ENCODE measurements at regions not wholly inside any gene's neighbourhood (a gene's known extent, or its start where the extent isn't known, plus 50 kb on each side); places are given as distances from the start of the nearest gene placed in this dataset.

DNA sequence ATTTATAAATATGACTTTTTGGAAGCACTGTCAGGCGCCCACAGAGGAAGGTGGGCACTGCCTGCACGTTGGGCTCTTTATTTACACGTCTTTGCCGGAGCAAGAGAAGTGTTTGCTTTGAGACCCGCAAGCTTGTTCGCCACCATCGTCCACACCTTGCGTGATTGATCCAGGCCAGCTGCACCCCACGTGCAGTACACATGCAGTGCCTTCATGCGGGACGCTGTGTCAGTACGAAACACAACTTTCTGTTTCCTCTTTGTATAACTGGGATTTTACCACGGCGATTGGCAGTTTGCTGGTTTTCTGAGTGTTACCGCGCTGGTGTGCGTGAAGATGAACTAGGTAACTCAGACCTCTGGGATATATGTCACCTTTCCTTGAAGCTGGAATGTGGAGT lies 571.0 kb upstream of the SALL3 start:
- intact Hi-C loops (cut with DNase I; ENCODE audit: low total_unique reads) = no loop called here
- no peaks in the 10 kb centered on the region for H3K27me3 ChIP-seq
- no peak overlapping the region for H3K27ac ChIP-seq
- peaks cover 0 to 2% (median 0%) of the 10 kb centered on the region in 4 donors for H3K4me1 ChIP-seq
- no peaks in the 10 kb centered on the region for H3K36me3 ChIP-seq
- no peak overlapping the region for H3K4me3 ChIP-seq
- TF ChIP-seq, protein P1, sequence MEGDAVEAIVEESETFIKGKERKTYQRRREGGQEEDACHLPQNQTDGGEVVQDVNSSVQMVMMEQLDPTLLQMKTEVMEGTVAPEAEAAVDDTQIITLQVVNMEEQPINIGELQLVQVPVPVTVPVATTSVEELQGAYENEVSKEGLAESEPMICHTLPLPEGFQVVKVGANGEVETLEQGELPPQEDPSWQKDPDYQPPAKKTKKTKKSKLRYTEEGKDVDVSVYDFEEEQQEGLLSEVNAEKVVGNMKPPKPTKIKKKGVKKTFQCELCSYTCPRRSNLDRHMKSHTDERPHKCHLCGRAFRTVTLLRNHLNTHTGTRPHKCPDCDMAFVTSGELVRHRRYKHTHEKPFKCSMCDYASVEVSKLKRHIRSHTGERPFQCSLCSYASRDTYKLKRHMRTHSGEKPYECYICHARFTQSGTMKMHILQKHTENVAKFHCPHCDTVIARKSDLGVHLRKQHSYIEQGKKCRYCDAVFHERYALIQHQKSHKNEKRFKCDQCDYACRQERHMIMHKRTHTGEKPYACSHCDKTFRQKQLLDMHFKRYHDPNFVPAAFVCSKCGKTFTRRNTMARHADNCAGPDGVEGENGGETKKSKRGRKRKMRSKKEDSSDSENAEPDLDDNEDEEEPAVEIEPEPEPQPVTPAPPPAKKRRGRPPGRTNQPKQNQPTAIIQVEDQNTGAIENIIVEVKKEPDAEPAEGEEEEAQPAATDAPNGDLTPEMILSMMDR (IDR thresholded peaks at IDR 0.05) = no peak
- no peaks in the 10 kb centered on the region for H3K9me3 ChIP-seq
- DNase-seq = no peak

DNA sequence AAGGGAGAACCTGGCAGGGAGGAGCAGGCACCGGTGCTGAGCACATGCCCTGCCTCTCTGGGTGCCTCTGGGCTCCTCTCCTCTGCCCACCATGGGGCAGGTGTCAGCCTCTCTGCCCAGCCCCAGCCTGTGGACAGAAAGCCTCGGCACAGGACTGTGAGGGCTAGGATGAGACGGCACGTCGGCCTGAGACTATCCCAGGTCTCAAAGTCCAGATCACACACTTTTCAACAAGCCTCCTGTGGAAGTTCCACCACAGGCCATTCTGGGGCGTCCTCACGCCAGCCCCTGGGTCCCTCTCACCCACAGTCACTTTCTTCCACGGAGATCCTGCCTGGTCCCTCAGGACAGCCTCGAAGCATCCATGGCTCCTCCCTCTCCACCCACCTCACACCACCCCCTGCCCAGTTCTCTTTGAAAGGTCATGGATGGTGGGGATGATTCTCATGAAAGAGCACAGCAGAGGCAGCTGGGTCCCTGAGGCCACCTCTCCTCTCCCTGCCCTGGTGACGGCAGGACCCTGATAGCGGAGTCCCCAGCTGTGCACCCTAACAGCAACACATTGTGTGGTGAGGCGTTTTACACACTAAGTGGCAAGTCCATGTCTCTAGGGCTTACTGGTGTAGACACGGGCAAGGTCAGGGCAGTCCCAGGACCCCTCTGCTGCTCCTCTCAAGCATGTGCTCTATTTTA lies 569.4 kb upstream of the SALL3 start:
- no peak for DNase-seq
- H3K4me3 ChIP-seq = no peak overlapping the region
- H3K36me3 ChIP-seq = no peaks in the 10 kb centered on the region
- TF ChIP-seq, protein P1 (IDR thresholded peaks at IDR 0.05) = no peak
- H3K9me3 ChIP-seq = no peaks in the 10 kb centered on the region
- peaks cover 0 to 2% (median 0%) of the 10 kb centered on the region in 4 donors for H3K4me1 ChIP-seq
- H3K27me3 ChIP-seq = no peaks in the 10 kb centered on the region
- no peak overlapping the region for H3K27ac ChIP-seq
- intact Hi-C loops (cut with DNase I; ENCODE audit: low total_unique reads) = no loop called here

DNA sequence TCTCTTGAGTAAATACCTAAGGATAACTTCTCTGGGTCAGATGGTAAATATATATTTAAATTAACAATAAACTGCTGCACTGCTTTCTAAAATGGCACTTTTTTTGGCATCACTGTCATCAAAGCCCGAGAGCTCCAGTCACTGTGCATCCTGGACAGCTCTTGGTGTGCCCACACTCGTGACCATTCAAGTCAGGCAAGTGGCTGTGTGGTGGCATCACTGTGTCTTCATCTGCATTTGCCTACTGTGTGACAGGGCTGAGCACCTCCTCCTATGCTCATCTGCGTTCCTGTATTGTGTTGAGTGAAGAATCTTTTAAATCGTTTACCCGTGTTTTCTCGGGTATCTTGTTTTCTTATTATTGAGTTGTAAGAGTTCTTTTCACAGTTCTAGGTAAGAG lies 568.1 kb upstream of the SALL3 start:
- Histone ChIP-seq H3K27ac (no peak overlapping the region), H3K4me1 (peaks cover 0 to 2% (median 0%) of the 10 kb centered on the region in 4 donors), H3K9me3 (no peaks in the 10 kb centered on the region), H3K27me3 (no peaks in the 10 kb centered on the region), H3K4me3 (no peak overlapping the region), H3K36me3 (no peaks in the 10 kb centered on the region)
- TF ChIP-seq, protein P1 (IDR thresholded peaks at IDR 0.05) = no peak
- intact Hi-C loops (cut with DNase I; ENCODE audit: low total_unique reads) = no loop called here
- DNase-seq = no peak

DNA sequence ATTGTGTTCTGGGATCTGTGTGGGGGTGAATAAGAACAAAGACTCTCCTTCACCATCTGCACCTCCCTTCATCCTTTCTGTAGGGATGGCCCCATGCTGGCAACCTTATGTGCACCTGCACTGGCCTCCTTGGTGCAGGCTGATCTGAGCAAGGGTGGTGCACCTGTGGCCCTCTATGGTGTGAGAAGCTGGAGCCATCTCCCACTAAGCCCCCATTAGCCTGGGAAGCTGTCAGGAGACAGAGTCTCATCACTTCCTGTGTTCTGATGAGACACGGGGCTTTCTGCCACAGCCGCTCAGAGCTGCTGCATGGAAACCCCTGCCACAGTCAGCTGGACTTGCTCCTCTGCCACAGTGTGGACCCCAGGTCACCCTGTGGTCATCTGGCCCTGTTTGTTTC lies 565.3 kb upstream of the SALL3 start:
- TF ChIP-seq, protein P1 (IDR thresholded peaks at IDR 0.05) = no peak

GRCh38 chr18:78416853-78417252 lies 562.8 kb upstream of the SALL3 start:
- TF ChIP-seq, protein P1 (IDR thresholded peaks at IDR 0.05) = no peak
- intact Hi-C loops (cut with DNase I; ENCODE audit: low total_unique reads) = no loop called here
- Histone ChIP-seq H3K36me3 (no peaks in the 10 kb centered on the region), H3K27ac (no peak overlapping the region), H3K9me3 (no peaks in the 10 kb centered on the region), H3K27me3 (peaks cover 0 to 2% of the 10 kb centered on the region in 2 donors), H3K4me3 (no peak overlapping the region), H3K4me1 (no peaks in the 10 kb centered on the region)
- no peak for DNase-seq

More for the DNA sequence above, 565.3 kb upstream of the SALL3 start:
- Histone ChIP-seq H3K4me1 (no peaks in the 10 kb centered on the region), H3K4me3 (no peak overlapping the region), H3K36me3 (no peaks in the 10 kb centered on the region), H3K27ac (no peak overlapping the region), H3K9me3 (no peaks in the 10 kb centered on the region), H3K27me3 (no peaks in the 10 kb centered on the region)
- no peak for DNase-seq
- intact Hi-C loops (cut with DNase I; ENCODE audit: low total_unique reads) = no loop called here
